ENCODE measurements at regions not wholly inside any gene's neighbourhood (a gene's known extent, or its start where the extent isn't known, plus 50 kb on each side); places are given as distances from the start of the nearest gene placed in this dataset.

- TF ChIP-seq CTCF (IDR thresholded peaks at IDR 0.05; ENCODE audit: low read length), result no peak
- no peak for TF ChIP-seq EZH2 (IDR thresholded peaks at IDR 0.05; ENCODE audit: borderline replicate concordance, low read length)
Observed at GRCh38 chr14:50036637-50037036, 79.7 kb downstream of the VCPKMT start.
